ENCODE measurements at regions not wholly inside any gene's neighbourhood (a gene's known extent, or its start where the extent isn't known, plus 50 kb on each side); places are given as distances from the start of the nearest gene placed in this dataset.

- no peaks in the 10 kb centered on the region for H3K36me3 ChIP-seq (ENCODE audit: low read depth)
- H3F3A ChIP-seq (ENCODE audit: insufficient read depth), result no peaks in the 10 kb centered on the region
- H3K9me3 ChIP-seq (ENCODE audit: low read depth), result no peaks in the 10 kb centered on the region
- no peak for DNase-seq
- no peak overlapping the region for H3K9ac ChIP-seq
- H3K4me3 ChIP-seq, result no peak overlapping the region
- H3K27ac ChIP-seq, result no peak overlapping the region
- H3K4me2 ChIP-seq (ENCODE audit: unreplicated experiment), result no peak overlapping the region
- in situ Hi-C loops (cut with MboI), result no loop called here
- H3K4me1 ChIP-seq (ENCODE audit: insufficient read depth), result no peaks in the 10 kb centered on the region
- no peaks in the 10 kb centered on the region for H3K27me3 ChIP-seq (replicated peaks; ENCODE audit: insufficient read depth)
- no peaks in the 10 kb centered on the region for H3K9me2 ChIP-seq (ENCODE audit: insufficient read depth)
- H3K79me2 ChIP-seq (ENCODE audit: insufficient read depth), result no peaks in the 10 kb centered on the region
- H4K20me1 ChIP-seq (ENCODE audit: insufficient read depth), result no peaks in the 10 kb centered on the region
- TF ChIP-seq EZH2 (IDR thresholded peaks at IDR 0.05; ENCODE audit: insufficient read depth, poor library complexity, severe bottlenecking) (no peak), EZH2phosphoT487 (IDR thresholded peaks at IDR 0.05; ENCODE audit: insufficient read depth, low read depth) (no peak)
- no peak overlapping the region for H2AFZ ChIP-seq
These were observed 887.1 kb downstream of the MAT2B start for GRCh38 chr5:164392531-164392930.

- no peak overlapping the region for H3K4me2 ChIP-seq (ENCODE audit: unreplicated experiment)
- no peak for DNase-seq
- no peaks in the 10 kb centered on the region for H4K20me1 ChIP-seq (ENCODE audit: insufficient read depth)
- H3K9me2 ChIP-seq (ENCODE audit: insufficient read depth), result no peaks in the 10 kb centered on the region
- H3K4me1 ChIP-seq (ENCODE audit: insufficient read depth), result no peaks in the 10 kb centered on the region
- WGBS, 2 experiments (ENCODE audit: low coverage in 1 of 2, low lambda C conversion rate in 2 of 2, missing lambda C conversion rate in 2 of 2), result 5 to 8% methylated on average over 5 of the region's 5 CpGs
- no peak overlapping the region for H3K9ac ChIP-seq
- H3K79me2 ChIP-seq (ENCODE audit: insufficient read depth), result no peaks in the 10 kb centered on the region
- TF ChIP-seq EZH2 (IDR thresholded peaks at IDR 0.05; ENCODE audit: insufficient read depth, poor library complexity, severe bottlenecking) (no peak), EZH2phosphoT487 (IDR thresholded peaks at IDR 0.05; ENCODE audit: insufficient read depth, low read depth) (no peak)
- no peaks in the 10 kb centered on the region for H3K9me3 ChIP-seq (ENCODE audit: low read depth)
- no peaks in the 10 kb centered on the region for H3K27me3 ChIP-seq (replicated peaks; ENCODE audit: insufficient read depth)
- no peak overlapping the region for H3K4me3 ChIP-seq
- H2AFZ ChIP-seq, result no peak overlapping the region
- no peaks in the 10 kb centered on the region for H3K36me3 ChIP-seq (ENCODE audit: low read depth)
- no peak overlapping the region for H3K27ac ChIP-seq
- H3F3A ChIP-seq (ENCODE audit: insufficient read depth), result no peaks in the 10 kb centered on the region
- in situ Hi-C loops (cut with MboI), result no loop called here
These were observed 889.3 kb downstream of the MAT2B start for GRCh38 chr5:164394686-164395194.

DNA sequence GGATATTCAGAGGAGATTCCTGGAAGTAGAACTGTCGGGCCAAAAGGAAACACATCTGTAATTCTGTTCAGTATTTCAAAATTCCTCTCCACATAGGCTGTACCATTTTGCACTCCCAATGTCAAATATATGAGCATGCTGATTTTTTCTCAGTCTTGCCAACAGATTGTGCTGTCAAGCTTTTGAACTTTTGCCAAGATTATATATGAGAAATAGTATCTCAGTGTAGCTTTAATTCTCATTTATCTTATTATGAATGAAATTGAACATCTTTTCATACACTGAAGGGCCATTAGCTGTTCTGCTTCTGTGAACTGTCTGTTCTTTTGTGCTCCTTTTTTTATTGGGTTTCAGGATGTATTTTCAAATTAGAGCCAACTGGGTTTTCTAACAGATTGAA lies 907.1 kb downstream of the MAT2B start:
- no peak overlapping the region for H3K9ac ChIP-seq
- no peaks in the 10 kb centered on the region for H3K4me1 ChIP-seq (ENCODE audit: insufficient read depth)
- H3K27me3 ChIP-seq (replicated peaks; ENCODE audit: insufficient read depth), result no peaks in the 10 kb centered on the region
- no peak overlapping the region for H3K27ac ChIP-seq
- no peaks in the 10 kb centered on the region for H3K9me2 ChIP-seq (ENCODE audit: insufficient read depth)
- no peaks in the 10 kb centered on the region for H3F3A ChIP-seq (ENCODE audit: insufficient read depth)
- no peaks in the 10 kb centered on the region for H3K36me3 ChIP-seq (ENCODE audit: low read depth)
- TF ChIP-seq EZH2 (IDR thresholded peaks at IDR 0.05; ENCODE audit: insufficient read depth, poor library complexity, severe bottlenecking), result no peak
- TF ChIP-seq EZH2phosphoT487 (IDR thresholded peaks at IDR 0.05; ENCODE audit: insufficient read depth, low read depth), result no peak
- in situ Hi-C loops (cut with MboI), result no loop called here
- no peaks in the 10 kb centered on the region for H3K9me3 ChIP-seq (ENCODE audit: low read depth)
- 15 to 32% methylated on average over 1 of the region's 1 CpG for WGBS, 2 experiments (ENCODE audit: low coverage in 1 of 2, low lambda C conversion rate in 2 of 2, missing lambda C conversion rate in 2 of 2)
- H2AFZ ChIP-seq, result no peak overlapping the region
- H3K4me2 ChIP-seq (ENCODE audit: unreplicated experiment), result no peak overlapping the region
- no peak for DNase-seq
- H3K79me2 ChIP-seq (ENCODE audit: insufficient read depth), result no peaks in the 10 kb centered on the region
- no peak overlapping the region for H3K4me3 ChIP-seq
- no peaks in the 10 kb centered on the region for H4K20me1 ChIP-seq (ENCODE audit: insufficient read depth)

- Histone ChIP-seq H3K79me2 (ENCODE audit: insufficient read depth) (no peaks in the 10 kb centered on the region), H3K9ac (no peak overlapping the region), H3K4me1 (ENCODE audit: insufficient read depth) (no peaks in the 10 kb centered on the region), H3F3A (ENCODE audit: insufficient read depth) (no peaks in the 10 kb centered on the region), H3K27ac (no peak overlapping the region), H3K4me3 (no peak overlapping the region), H3K4me2 (ENCODE audit: unreplicated experiment) (no peak overlapping the region), H2AFZ (no peak overlapping the region), H3K36me3 (ENCODE audit: low read depth) (no peaks in the 10 kb centered on the region), H4K20me1 (ENCODE audit: insufficient read depth) (no peaks in the 10 kb centered on the region), H3K9me2 (ENCODE audit: insufficient read depth) (no peaks in the 10 kb centered on the region), H3K9me3 (ENCODE audit: low read depth) (no peaks in the 10 kb centered on the region), H3K27me3 (replicated peaks; ENCODE audit: insufficient read depth) (no peaks in the 10 kb centered on the region)
- TF ChIP-seq EZH2phosphoT487 (IDR thresholded peaks at IDR 0.05; ENCODE audit: insufficient read depth, low read depth), result no peak
- no peak for TF ChIP-seq EZH2 (IDR thresholded peaks at IDR 0.05; ENCODE audit: insufficient read depth, poor library complexity, severe bottlenecking)
- in situ Hi-C loops (cut with MboI), result no loop called here
- DNase-seq, result no peak
- WGBS, 2 experiments (ENCODE audit: low coverage in 1 of 2, low lambda C conversion rate in 2 of 2, missing lambda C conversion rate in 2 of 2), result 49% methylated on average over 2 of the region's 2 CpGs
These were observed 914.7 kb downstream of the MAT2B start for GRCh38 chr5:164420161-164420560.

- DNase-seq, result peak; percentile 2
- Histone ChIP-seq H3K79me2 (ENCODE audit: insufficient read depth) (no peaks in the 10 kb centered on the region), H2AFZ (no peak overlapping the region), H4K20me1 (ENCODE audit: insufficient read depth) (no peaks in the 10 kb centered on the region), H3K4me1 (ENCODE audit: insufficient read depth) (no peaks in the 10 kb centered on the region), H3K4me3 (no peak overlapping the region), H3K9me3 (ENCODE audit: low read depth) (no peaks in the 10 kb centered on the region), H3K4me2 (ENCODE audit: unreplicated experiment) (no peak overlapping the region), H3K27me3 (replicated peaks; ENCODE audit: insufficient read depth) (no peaks in the 10 kb centered on the region), H3K36me3 (ENCODE audit: low read depth) (no peaks in the 10 kb centered on the region), H3K9me2 (ENCODE audit: insufficient read depth) (no peaks in the 10 kb centered on the region), H3K9ac (no peak overlapping the region), H3K27ac (no peak overlapping the region), H3F3A (ENCODE audit: insufficient read depth) (no peaks in the 10 kb centered on the region)
- 22% methylated on average over 5 of the region's 5 CpGs for WGBS, 2 experiments (ENCODE audit: low coverage in 1 of 2, low lambda C conversion rate in 2 of 2, missing lambda C conversion rate in 2 of 2)
- in situ Hi-C loops (cut with MboI), result no loop called here
- no peak for TF ChIP-seq EZH2 (IDR thresholded peaks at IDR 0.05; ENCODE audit: insufficient read depth, poor library complexity, severe bottlenecking)
- TF ChIP-seq EZH2phosphoT487 (IDR thresholded peaks at IDR 0.05; ENCODE audit: insufficient read depth, low read depth), result no peak
These were observed 917.0 kb downstream of the MAT2B start for GRCh38 chr5:164422400-164422799.
